Activated CD8-positive, alpha-beta T cell treated with anti-CD3 and anti-CD28 coated beads for 36 hours (primary cell): ENCODE measurements at regions not wholly inside any gene's neighbourhood (a gene's known extent, or its start where the extent isn't known, plus 50 kb on each side); places are given as distances from the start of the nearest gene placed in this dataset.
"Not testable (repeated sequence)": the region's sequence is repeated elsewhere in the genome, so short reads cannot be mapped to it uniquely, and the experiment has no call there.

ENCODE experiments used
- ATAC-seq: fragments of 200-7000 bp; cut with Tn5 transposase; one replicate; pipeline ENCODE4 v1.10.0; 2021; ENCODE audit warnings: mild to moderate bottlenecking, moderate library complexity
- CTCF ChIA-PET: fragments of 350-600 bp; sonication (Branson Sonifier 250); formaldehyde crosslinking; loops from one replicate; lab custom pipeline; 2021; ENCODE audit warnings: antibody characterized with exemption; lab: Charles Lee
- POLR2A ChIA-PET: fragments of 350-600 bp; sonication (Branson Sonifier 250); formaldehyde crosslinking; loops from one replicate; lab custom pipeline; 2021; ENCODE audit warnings: antibody characterized with exemption; lab: Charles Lee
- DNase-seq: peaks from one replicate; pipeline ENCODE4 v3.0.0-alpha.2; 2020
- H3K27ac Mint-ChIP-seq: one replicate; pipeline ENCODE4 v1.8.0; 2021; ENCODE audit warnings: mild to moderate bottlenecking, mixed read lengths
- H3K27me3 Mint-ChIP-seq: one replicate; pipeline ENCODE4 v1.8.0; 2021; ENCODE audit warnings: mixed read lengths
- H3K36me3 Mint-ChIP-seq: one replicate; pipeline ENCODE4 v1.8.0; 2021; ENCODE audit warnings: low read depth, mixed read lengths
- H3K4me1 Mint-ChIP-seq: one replicate; pipeline ENCODE4 v1.8.0; 2021; ENCODE audit warnings: low read depth, mixed read lengths
- H3K4me3 Mint-ChIP-seq: one replicate; pipeline ENCODE4 v1.8.0; 2021; ENCODE audit warnings: mild to moderate bottlenecking, moderate library complexity, mixed read lengths
- H3K9me3 Mint-ChIP-seq: one replicate; pipeline ENCODE4 v1.8.0; 2021; ENCODE audit warnings: mixed read lengths
- intact Hi-C: fragments of 100-400 bp; cut with micrococcal nuclease; formaldehyde crosslinking; loops from one replicate; pipeline ENCODE4 v1.10.0; 2022
- TF ChIP-seq, protein P1 (sequence below): fragments of 200-600 bp; IDR thresholded peaks from one replicate; pipeline ENCODE4 v1.8.0; 2022; ENCODE audit warnings: antibody characterized with exemption, mild to moderate bottlenecking

- no peaks in the 10 kb centered on the region for H3K36me3 Mint-ChIP-seq
- intact Hi-C loops, result no loop called here
- no peaks in the 10 kb centered on the region for H3K4me1 Mint-ChIP-seq
- TF ChIP-seq, protein P1, sequence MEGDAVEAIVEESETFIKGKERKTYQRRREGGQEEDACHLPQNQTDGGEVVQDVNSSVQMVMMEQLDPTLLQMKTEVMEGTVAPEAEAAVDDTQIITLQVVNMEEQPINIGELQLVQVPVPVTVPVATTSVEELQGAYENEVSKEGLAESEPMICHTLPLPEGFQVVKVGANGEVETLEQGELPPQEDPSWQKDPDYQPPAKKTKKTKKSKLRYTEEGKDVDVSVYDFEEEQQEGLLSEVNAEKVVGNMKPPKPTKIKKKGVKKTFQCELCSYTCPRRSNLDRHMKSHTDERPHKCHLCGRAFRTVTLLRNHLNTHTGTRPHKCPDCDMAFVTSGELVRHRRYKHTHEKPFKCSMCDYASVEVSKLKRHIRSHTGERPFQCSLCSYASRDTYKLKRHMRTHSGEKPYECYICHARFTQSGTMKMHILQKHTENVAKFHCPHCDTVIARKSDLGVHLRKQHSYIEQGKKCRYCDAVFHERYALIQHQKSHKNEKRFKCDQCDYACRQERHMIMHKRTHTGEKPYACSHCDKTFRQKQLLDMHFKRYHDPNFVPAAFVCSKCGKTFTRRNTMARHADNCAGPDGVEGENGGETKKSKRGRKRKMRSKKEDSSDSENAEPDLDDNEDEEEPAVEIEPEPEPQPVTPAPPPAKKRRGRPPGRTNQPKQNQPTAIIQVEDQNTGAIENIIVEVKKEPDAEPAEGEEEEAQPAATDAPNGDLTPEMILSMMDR, result no peak
- no peak overlapping the region for H3K27ac Mint-ChIP-seq
- H3K27me3 Mint-ChIP-seq, result peaks cover 1% of the 10 kb centered on the region
- no peak for DNase-seq
- no peak overlapping the region for H3K4me3 Mint-ChIP-seq
- ChIA-PET POLR2A (no interaction called here), CTCF (no interaction called here)
- no peaks in the 10 kb centered on the region for H3K9me3 Mint-ChIP-seq
- ATAC-seq, result no peak
These were observed 343.8 kb upstream of the FRG2C start for GRCh38 chr3:75320369-75320768.

GRCh38 chr3:75321060-75321459, 343.1 kb upstream of the FRG2C start:
- H3K4me1 Mint-ChIP-seq, result no peaks in the 10 kb centered on the region
- no peaks in the 10 kb centered on the region for H3K9me3 Mint-ChIP-seq
- H3K27me3 Mint-ChIP-seq, result peaks cover 1% of the 10 kb centered on the region
- no peak overlapping the region for H3K27ac Mint-ChIP-seq
- no peak overlapping the region for H3K4me3 Mint-ChIP-seq
- intact Hi-C loops, result no loop called here
- TF ChIP-seq, protein P1, result no peak
- no peaks in the 10 kb centered on the region for H3K36me3 Mint-ChIP-seq
- DNase-seq (no peak), ATAC-seq (no peak)
- POLR2A ChIA-PET, result no interaction called here
- CTCF ChIA-PET, result no interaction called here

- CTCF ChIA-PET, ATAC-seq, H3K4me3 Mint-ChIP-seq, H3K27me3 Mint-ChIP-seq, DNase-seq, H3K27ac Mint-ChIP-seq, intact Hi-C loops, POLR2A ChIA-PET, H3K9me3 Mint-ChIP-seq, H3K36me3 Mint-ChIP-seq, H3K4me1 Mint-ChIP-seq: not testable (repeated sequence)
These were observed 340.2 kb upstream of the FRG2C start for GRCh38 chr3:75323936-75324335.

DNA sequence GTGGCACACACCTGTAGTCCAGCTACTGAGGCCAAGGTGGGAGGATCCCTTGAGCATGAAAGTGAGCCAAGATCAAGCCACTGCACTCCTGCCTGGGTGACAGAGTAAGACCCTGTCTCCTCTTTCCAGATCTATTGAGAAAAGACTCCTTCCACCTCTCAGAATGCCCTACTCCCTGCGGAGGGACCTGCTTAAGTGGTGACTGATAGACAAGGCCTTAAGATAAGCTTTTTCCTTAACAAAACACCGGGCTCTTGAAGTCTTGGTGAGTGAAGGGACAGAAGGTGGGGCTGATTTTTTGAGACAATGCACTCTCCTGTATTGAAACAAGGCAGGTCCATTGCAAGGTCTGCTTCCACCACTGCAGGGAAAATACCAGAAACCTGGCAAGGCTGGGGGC, 338.4 kb upstream of the FRG2C start:
- H3K27me3 Mint-ChIP-seq, result peaks cover 1% of the 10 kb centered on the region
- TF ChIP-seq, protein P1, result no peak
- H3K9me3 Mint-ChIP-seq, result no peaks in the 10 kb centered on the region
- intact Hi-C loops, result no loop called here
- ChIA-PET POLR2A (no interaction called here), CTCF (no interaction called here)
- DNase-seq, result no peak
- no peaks in the 10 kb centered on the region for H3K4me1 Mint-ChIP-seq
- H3K27ac Mint-ChIP-seq, result no peak overlapping the region
- no peaks in the 10 kb centered on the region for H3K36me3 Mint-ChIP-seq
- ATAC-seq, result no peak
- no peak overlapping the region for H3K4me3 Mint-ChIP-seq

GRCh38 chr3:75327453-75327852, 336.7 kb upstream of the FRG2C start:
- no peaks in the 10 kb centered on the region for H3K4me1 Mint-ChIP-seq
- no peaks in the 10 kb centered on the region for H3K9me3 Mint-ChIP-seq
- intact Hi-C loops, result no loop called here
- H3K27ac Mint-ChIP-seq, result no peak overlapping the region
- H3K4me3 Mint-ChIP-seq, result no peak overlapping the region
- no peak for ATAC-seq
- ChIA-PET CTCF (no interaction called here), POLR2A (no interaction called here)
- no peak for DNase-seq
- no peaks in the 10 kb centered on the region for H3K27me3 Mint-ChIP-seq
- H3K36me3 Mint-ChIP-seq, result no peaks in the 10 kb centered on the region
- TF ChIP-seq, protein P1, result no peak
